Right renal cortex interstitium (tissue), 3 donors: ENCODE measurements at regions not wholly inside any gene's neighbourhood (a gene's known extent, or its start where the extent isn't known, plus 50 kb on each side); places are given as distances from the start of the nearest gene placed in this dataset.

Source experiments
- DNase-seq, 3 donors: peaks; one replicate each; pipeline ENCODE4 v3.0.0-alpha.2; 2013; ENCODE audit warnings: low read depth in 3 of 3, low spot score in 2 of 3

- no peak for DNase-seq
These were observed 795.7 kb upstream of the SLIT2 start for GRCh38 chr4:19455850-19456602.

GRCh38 chr4:19455196-19455595 is 796.5 kb upstream of the SLIT2 start:
- DNase-seq = no peak

- no peak for DNase-seq
These were observed 813.5 kb upstream of the SLIT2 start for GRCh38 chr4:19438233-19438632.

- DNase-seq = no peak
These were observed 814.7 kb upstream of the SLIT2 start for GRCh38 chr4:19437008-19437407.

- DNase-seq = no peak
These were observed 822.0 kb upstream of the SLIT2 start for GRCh38 chr4:19429684-19430083.

GRCh38 chr4:19425146-19425545 is 826.6 kb upstream of the SLIT2 start:
- no peak for DNase-seq

- no peak for DNase-seq
These were observed 834.4 kb upstream of the SLIT2 start for GRCh38 chr4:19417256-19417655.

- DNase-seq = no peak
These were observed 835.6 kb upstream of the SLIT2 start for GRCh38 chr4:19416146-19416545.

GRCh38 chr4:19408490-19408889 is 843.2 kb upstream of the SLIT2 start:
- no peak for DNase-seq

GRCh38 chr4:19406789-19407188 is 844.9 kb upstream of the SLIT2 start:
- no peak for DNase-seq

- no peak for DNase-seq
These were observed 847.8 kb upstream of the SLIT2 start for GRCh38 chr4:19403786-19404370.

- DNase-seq = no peak
These were observed 849.1 kb upstream of the SLIT2 start for GRCh38 chr4:19402581-19403065.

GRCh38 chr4:19401301-19402080 is 850.2 kb upstream of the SLIT2 start:
- DNase-seq = no peak

GRCh38 chr4:19400820-19401219 is 850.9 kb upstream of the SLIT2 start:
- DNase-seq = no peak

- no peak for DNase-seq
These were observed 852.7 kb upstream of the SLIT2 start for GRCh38 chr4:19399001-19399400.

GRCh38 chr4:19386786-19387185 is 864.9 kb upstream of the SLIT2 start:
- no peak for DNase-seq

GRCh38 chr4:19382993-19383756 is 868.5 kb upstream of the SLIT2 start:
- DNase-seq = no peak

- no peak for DNase-seq
These were observed 870.6 kb upstream of the SLIT2 start for GRCh38 chr4:19381068-19381467.

GRCh38 chr4:19380600-19380999 is 871.1 kb upstream of the SLIT2 start:
- no peak for DNase-seq

GRCh38 chr4:19379191-19379708 is 872.5 kb upstream of the SLIT2 start:
- peak; percentile 14 to 53 (median 21) for DNase-seq

GRCh38 chr4:19375931-19376330 is 875.8 kb upstream of the SLIT2 start:
- DNase-seq = no peak
